HL-60 (cell line): ENCODE measurements at regions not wholly inside any gene's neighbourhood (a gene's known extent, or its start where the extent isn't known, plus 50 kb on each side); places are given as distances from the start of the nearest gene placed in this dataset.

Experiments
- DNase-seq, 2 experiments: peaks; one replicate each; pipeline ENCODE4 v3.0.0-alpha.2; 2010 to 2020; ENCODE audit warnings: low read depth in 1 of 2, low spot score in 1 of 2
- H3K27ac ChIP-seq: fragments of 250-450 bp; sonication (Bioruptor Pico); replicated peaks from 2 replicates; pipeline ENCODE4 v1.5.1; 2020; ENCODE audit warnings: mild to moderate bottlenecking, moderate library complexity
- H3K27me3 ChIP-seq: fragments of 250-450 bp; sonication (Bioruptor Pico); 2 replicates; pipeline ENCODE4 v1.5.1; 2021; ENCODE audit warnings: mild to moderate bottlenecking, moderate library complexity; ENCODE audit not compliant: insufficient read depth, poor library complexity, severe bottlenecking
- H3K4me3 ChIP-seq: replicated peaks from 2 replicates; pipeline ENCODE4 v1.5.1; 2011; ENCODE audit warnings: mild to moderate bottlenecking, control low read depth, low read length; ENCODE audit not compliant: insufficient read depth
- GABPA ChIP-seq: IDR thresholded peaks from 2 replicates; pipeline ENCODE4 v1.6.1; 2012; ENCODE audit warnings: low read depth
- POLR2AphosphoS5 ChIP-seq: IDR thresholded peaks from 2 replicates; pipeline ENCODE4 v1.6.1; 2012; ENCODE audit warnings: low read depth
- REST ChIP-seq: IDR thresholded peaks from 2 replicates; pipeline ENCODE4 v1.6.1; 2012; ENCODE audit warnings: low read depth; ENCODE audit not compliant: insufficient replicate concordance
- SPI1 ChIP-seq: IDR thresholded peaks from 2 replicates; pipeline ENCODE4 v1.6.1; 2012; ENCODE audit warnings: low read depth, mild to moderate bottlenecking, borderline replicate concordance
- TF ChIP-seq, protein P1 (sequence below): IDR thresholded peaks from one replicate; pipeline ENCODE4 v1.5.1; 2011; ENCODE audit warnings: low read length, control low read depth, inconsistent platforms; ENCODE audit not compliant: insufficient read depth

- DNase-seq = no peak
- TF ChIP-seq REST = no peak
- TF ChIP-seq, protein P1, sequence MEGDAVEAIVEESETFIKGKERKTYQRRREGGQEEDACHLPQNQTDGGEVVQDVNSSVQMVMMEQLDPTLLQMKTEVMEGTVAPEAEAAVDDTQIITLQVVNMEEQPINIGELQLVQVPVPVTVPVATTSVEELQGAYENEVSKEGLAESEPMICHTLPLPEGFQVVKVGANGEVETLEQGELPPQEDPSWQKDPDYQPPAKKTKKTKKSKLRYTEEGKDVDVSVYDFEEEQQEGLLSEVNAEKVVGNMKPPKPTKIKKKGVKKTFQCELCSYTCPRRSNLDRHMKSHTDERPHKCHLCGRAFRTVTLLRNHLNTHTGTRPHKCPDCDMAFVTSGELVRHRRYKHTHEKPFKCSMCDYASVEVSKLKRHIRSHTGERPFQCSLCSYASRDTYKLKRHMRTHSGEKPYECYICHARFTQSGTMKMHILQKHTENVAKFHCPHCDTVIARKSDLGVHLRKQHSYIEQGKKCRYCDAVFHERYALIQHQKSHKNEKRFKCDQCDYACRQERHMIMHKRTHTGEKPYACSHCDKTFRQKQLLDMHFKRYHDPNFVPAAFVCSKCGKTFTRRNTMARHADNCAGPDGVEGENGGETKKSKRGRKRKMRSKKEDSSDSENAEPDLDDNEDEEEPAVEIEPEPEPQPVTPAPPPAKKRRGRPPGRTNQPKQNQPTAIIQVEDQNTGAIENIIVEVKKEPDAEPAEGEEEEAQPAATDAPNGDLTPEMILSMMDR = no peak
- no peak for TF ChIP-seq POLR2AphosphoS5
- TF ChIP-seq GABPA = no peak
- no peak for TF ChIP-seq SPI1
- H3K27me3 ChIP-seq = no peaks in the 10 kb centered on the region
- no peak overlapping the region for H3K4me3 ChIP-seq
- H3K27ac ChIP-seq = no peak overlapping the region
Observed at GRCh38 chr2:18304849-18305248, 255.6 kb downstream of the RDH14 start.

DNA sequence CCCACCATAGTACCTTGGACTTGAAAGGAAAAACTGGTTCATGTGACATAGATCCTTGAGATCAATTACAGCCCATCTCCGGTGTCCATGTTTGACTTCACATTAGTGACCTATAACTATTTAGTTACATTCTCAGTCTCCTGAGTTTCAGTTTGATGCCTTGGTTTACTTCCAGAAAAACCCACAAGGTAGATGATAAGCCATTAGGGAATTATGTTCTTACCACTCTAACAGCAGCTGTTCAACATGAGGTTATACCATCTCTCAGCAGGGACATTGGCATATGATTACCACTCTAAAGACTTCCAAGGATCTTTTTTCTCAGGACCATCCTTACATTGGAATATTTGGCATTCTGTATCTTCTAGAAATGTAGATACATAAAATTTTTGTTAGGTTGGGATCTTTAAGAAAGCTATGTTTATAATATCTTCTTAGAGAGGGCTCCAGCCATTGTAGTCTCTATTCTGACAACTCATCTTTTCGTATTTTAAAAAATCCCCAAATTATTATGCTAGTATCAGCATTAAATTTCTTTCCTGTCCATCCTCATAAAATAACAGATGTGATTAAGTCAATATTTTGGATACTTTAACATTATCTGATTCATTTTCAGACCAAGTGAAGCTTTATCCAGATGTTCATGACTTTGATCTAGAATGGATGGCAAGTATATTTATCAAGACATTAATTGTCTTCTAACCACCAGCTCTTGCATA, 258.9 kb downstream of the RDH14 start:
- no peak overlapping the region for H3K27ac ChIP-seq
- no peak overlapping the region for H3K4me3 ChIP-seq
- DNase-seq = no peak
- H3K27me3 ChIP-seq = no peaks in the 10 kb centered on the region
- TF ChIP-seq SPI1 (no peak), GABPA (no peak), REST (no peak), POLR2AphosphoS5 (no peak)
- TF ChIP-seq, protein P1 = no peak

DNA sequence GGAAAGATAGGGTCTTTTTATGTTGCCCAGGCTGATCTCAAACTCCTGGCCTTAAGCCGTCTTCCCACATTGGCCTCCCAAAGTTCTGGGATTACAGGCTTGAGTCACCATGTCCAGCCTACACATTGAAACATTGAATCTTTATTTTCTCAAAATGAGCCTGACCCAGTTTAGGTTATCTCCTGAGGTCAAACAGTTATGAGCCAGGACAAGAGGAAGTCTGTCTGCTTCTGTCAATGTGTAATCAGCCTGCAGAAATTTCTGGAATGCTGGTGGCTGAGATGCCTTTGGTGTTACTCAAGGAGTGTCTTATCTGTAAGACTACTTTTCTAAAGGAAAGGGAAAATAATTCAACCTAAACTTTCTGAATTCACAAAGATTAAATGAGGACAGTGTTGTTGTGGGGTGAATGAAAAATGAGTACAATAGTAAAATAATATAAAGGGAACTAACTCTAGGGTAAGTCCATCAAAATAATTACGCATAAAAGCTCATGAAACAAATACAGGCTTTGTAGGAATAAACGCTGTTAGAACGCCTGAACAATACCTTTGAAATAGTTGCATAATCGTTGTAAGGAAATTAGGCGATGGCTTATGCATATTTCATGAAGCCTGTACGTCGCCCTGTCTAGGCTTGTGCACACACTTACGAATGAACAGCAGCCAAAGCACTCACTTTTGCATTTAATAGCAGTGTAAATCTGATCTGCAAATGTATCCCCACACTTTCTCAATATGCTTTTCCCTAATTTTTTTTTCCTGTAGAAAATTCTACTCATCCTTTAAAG, 260.8 kb downstream of the RDH14 start:
- Histone ChIP-seq H3K27ac (no peak overlapping the region), H3K4me3 (no peak overlapping the region), H3K27me3 (no peaks in the 10 kb centered on the region)
- no peak for TF ChIP-seq GABPA
- no peak for TF ChIP-seq POLR2AphosphoS5
- no peak for TF ChIP-seq REST
- TF ChIP-seq SPI1 = no peak
- TF ChIP-seq, protein P1 = no peak
- DNase-seq = no peak
